ENCODE measurements at regions not wholly inside any gene's neighbourhood (a gene's known extent, or its start where the extent isn't known, plus 50 kb on each side); places are given as distances from the start of the nearest gene placed in this dataset.
"Not testable (repeated sequence)": the region's sequence is repeated elsewhere in the genome, so short reads cannot be mapped to it uniquely, and the experiment has no call there.

- intact Hi-C loops (cut with DNase I; ENCODE audit: low total_unique reads) = no loop called here
- Histone ChIP-seq H3K27ac (no peak overlapping the region), H3K4me3 (no peak overlapping the region), H3K27me3 (no peaks in the 10 kb centered on the region), H3K36me3 (ENCODE audit: low read depth, missing control alignments) (no peaks in the 10 kb centered on the region), H3K9me3 (no peaks in the 10 kb centered on the region), H3K4me1 (no peaks in the 10 kb centered on the region)
- no peak for DNase-seq
- 81 to 93% methylated on average over 1 of the region's 1 CpG for WGBS, 2 donors
- TF ChIP-seq POLR2A (IDR thresholded peaks at IDR 0.05) = no peak
- no peak for TF ChIP-seq CTCF (IDR thresholded peaks at IDR 0.05)
Observed at GRCh38 chr7:84923348-84923747, 263.5 kb downstream of the SEMA3D start.

GRCh38 chr7:84921154-84921553, 265.7 kb downstream of the SEMA3D start:
- Histone ChIP-seq H3K27ac (no peak overlapping the region), H3K4me3 (no peak overlapping the region), H3K4me1 (no peaks in the 10 kb centered on the region), H3K9me3 (no peaks in the 10 kb centered on the region), H3K36me3 (ENCODE audit: low read depth, missing control alignments) (no peaks in the 10 kb centered on the region), H3K27me3 (no peaks in the 10 kb centered on the region)
- TF ChIP-seq CTCF (IDR thresholded peaks at IDR 0.05) (no peak), POLR2A (IDR thresholded peaks at IDR 0.05) (no peak)
- intact Hi-C loops (cut with DNase I; ENCODE audit: low total_unique reads) = no loop called here
- 84 to 92% methylated on average over 2 of the region's 2 CpGs for WGBS, 2 donors
- DNase-seq = no peak

- H3K4me3 ChIP-seq; H3K27ac ChIP-seq; H3K36me3 ChIP-seq (ENCODE audit: low read depth, missing control alignments); intact Hi-C loops (cut with DNase I; ENCODE audit: low total_unique reads); H3K9me3 ChIP-seq; H3K4me1 ChIP-seq; H3K27me3 ChIP-seq; DNase-seq: not testable (repeated sequence)
- WGBS, 2 donors = 95 to 100% methylated on average over 8 of the region's 8 CpGs
Observed at GRCh38 chr7:84916973-84917372, 269.9 kb downstream of the SEMA3D start.

- intact Hi-C loops (cut with DNase I; ENCODE audit: low total_unique reads) = no loop called here
- TF ChIP-seq POLR2A (IDR thresholded peaks at IDR 0.05) (no peak), CTCF (IDR thresholded peaks at IDR 0.05) (no peak)
- no peaks in the 10 kb centered on the region for H3K27me3 ChIP-seq
- H3K4me1 ChIP-seq = no peaks in the 10 kb centered on the region
- 79 to 82% methylated on average over 3 of the region's 3 CpGs for WGBS, 2 donors
- DNase-seq = no peak
- no peak overlapping the region for H3K4me3 ChIP-seq
- no peak overlapping the region for H3K27ac ChIP-seq
- H3K36me3 ChIP-seq (ENCODE audit: low read depth, missing control alignments) = no peaks in the 10 kb centered on the region
- no peaks in the 10 kb centered on the region for H3K9me3 ChIP-seq
Observed at GRCh38 chr7:84916161-84916560, 270.7 kb downstream of the SEMA3D start.

GRCh38 chr7:84914598-84914997, 272.3 kb downstream of the SEMA3D start:
- Histone ChIP-seq H3K9me3 (no peaks in the 10 kb centered on the region), H3K36me3 (ENCODE audit: low read depth, missing control alignments) (no peaks in the 10 kb centered on the region), H3K27ac (no peak overlapping the region), H3K4me1 (no peaks in the 10 kb centered on the region), H3K4me3 (no peak overlapping the region), H3K27me3 (no peaks in the 10 kb centered on the region)
- TF ChIP-seq POLR2A (IDR thresholded peaks at IDR 0.05) = no peak
- no peak for TF ChIP-seq CTCF (IDR thresholded peaks at IDR 0.05)
- DNase-seq = no peak
- intact Hi-C loops (cut with DNase I; ENCODE audit: low total_unique reads) = no loop called here
- 73 to 83% methylated on average over 1 of the region's 1 CpG for WGBS, 2 donors
